Hematopoietic multipotent progenitor cell (in vitro differentiated cells): ENCODE measurements at regions not wholly inside any gene's neighbourhood (a gene's known extent, or its start where the extent isn't known, plus 50 kb on each side); places are given as distances from the start of the nearest gene placed in this dataset.
"Not testable (repeated sequence)": the region's sequence is repeated elsewhere in the genome, so short reads cannot be mapped to it uniquely, and the experiment has no call there.

Experiments
- DNase-seq, 3 donors: peaks; one replicate each; pipeline ENCODE4 v3.0.0-alpha.2; 2011 to 2015; ENCODE audit warnings: low read depth in 2 of 3, low spot score in 2 of 3

DNA sequence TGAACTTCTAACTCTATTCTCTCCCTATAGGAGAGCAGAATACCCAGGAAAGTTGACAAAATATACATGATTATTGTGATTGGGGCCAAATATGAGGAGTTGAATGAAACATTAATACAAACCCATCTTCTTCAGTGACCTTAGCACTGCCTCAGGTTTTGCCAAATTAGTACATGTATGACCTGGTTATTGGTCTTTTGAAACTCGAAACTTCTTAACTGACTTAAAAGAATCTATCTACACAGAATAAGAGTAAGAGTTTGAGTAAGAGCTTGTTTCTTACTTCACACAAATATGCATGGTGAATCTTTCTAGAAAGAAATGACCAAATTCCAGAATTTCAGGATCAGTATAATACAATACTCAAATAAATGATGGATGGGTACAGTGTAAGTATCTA lies 213.0 kb upstream of the GK2 start:
- no peak for DNase-seq

DNA sequence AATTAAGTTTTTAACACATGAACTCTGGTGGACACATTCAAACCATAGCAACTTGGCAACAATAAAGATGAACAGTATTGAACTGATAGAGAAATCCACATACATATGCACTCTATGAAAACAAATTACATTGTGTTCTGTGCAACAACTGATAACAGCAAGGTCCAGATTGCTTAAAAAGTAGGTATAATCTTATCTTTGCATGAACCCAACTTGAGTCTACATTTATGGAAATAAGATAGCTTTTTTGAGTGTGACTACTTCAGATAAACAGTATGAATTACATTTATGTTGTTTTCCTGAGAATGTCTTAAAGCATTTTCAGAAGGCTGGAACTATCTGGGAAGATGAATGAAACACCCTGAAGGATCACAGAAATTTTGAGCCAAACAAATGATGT lies 212.6 kb upstream of the GK2 start:
- no peak for DNase-seq

DNA sequence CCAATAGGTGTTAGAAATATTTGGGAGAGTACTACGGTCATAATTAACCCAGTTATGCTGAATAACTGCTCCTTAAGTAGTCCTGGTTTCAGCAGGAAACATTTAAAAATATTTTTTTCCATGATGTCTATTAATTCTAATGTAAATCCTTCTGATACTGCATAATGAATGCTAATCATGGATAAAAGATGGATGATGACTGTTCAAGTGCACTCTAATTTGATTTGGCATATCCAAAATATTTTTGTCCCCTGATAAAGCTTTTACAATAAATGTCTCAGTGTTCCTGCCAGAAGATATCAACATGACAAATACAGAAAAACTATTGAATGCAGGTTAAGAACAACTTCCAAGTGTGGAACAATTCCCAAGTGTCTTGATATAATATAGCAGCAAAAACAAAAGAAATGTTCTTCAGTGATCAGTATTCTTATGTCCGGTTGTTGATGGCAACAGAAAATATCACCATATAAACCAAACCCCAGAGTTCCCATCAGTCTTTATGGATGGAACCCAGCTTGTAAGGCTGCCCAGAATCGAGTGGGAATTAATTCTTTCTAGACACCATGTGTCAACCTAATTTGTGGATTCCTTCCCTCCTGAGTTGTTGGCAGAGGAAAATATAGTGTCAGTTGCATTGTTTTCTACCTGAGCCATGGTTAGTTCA lies 205.4 kb upstream of the GK2 start:
- no peak for DNase-seq

- DNase-seq, result no peak
Measured at GRCh38 chr4:79611026-79611425, 203.0 kb upstream of the GK2 start.

GRCh38 chr4:79609817-79610216 lies 201.8 kb upstream of the GK2 start:
- no peak for DNase-seq

- no peak for DNase-seq
Measured at GRCh38 chr4:79607979-79608378, 200.0 kb upstream of the GK2 start.

GRCh38 chr4:79604152-79604551 lies 196.1 kb upstream of the GK2 start:
- DNase-seq, result no peak

DNA sequence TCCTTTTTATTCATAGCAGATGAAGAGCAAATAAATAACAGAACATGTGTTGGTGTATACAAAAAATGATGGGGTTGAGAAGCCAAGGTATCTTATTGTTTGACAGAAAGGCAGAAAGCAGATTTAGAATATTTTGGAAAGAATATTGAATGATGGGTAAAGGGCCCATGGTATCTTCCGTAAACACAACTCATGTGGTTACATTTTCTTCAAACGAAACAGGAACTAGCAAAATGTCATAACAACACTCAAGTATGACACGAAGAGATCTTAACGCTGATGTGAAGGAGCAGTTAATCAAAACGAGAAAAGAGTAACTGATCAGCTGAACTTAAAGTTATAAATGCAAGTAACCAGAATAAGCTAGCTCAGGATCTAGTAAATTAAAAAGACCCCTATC lies 195.7 kb upstream of the GK2 start:
- DNase-seq, result peak in 2 of 3 donors; percentile 18 to 78

DNA sequence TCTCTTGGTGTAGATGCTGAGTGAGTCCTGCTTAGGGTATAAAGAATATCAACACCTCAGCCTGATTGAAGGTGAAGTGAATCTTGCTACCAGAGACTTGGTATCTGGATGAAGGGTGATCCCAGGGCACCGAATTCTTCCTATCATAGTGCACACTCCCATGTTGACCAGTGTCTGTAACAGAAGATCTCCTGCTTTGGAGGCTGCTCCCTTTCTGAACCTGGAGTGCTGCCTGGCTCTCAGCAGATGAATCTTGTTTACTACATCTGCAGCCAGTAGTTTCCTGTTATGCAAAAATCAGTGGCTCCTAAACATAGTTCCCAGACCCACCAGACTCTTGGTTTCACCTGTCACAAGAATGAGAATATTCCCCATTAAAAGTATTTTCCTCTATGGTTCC lies 191.7 kb upstream of the GK2 start:
- no peak for DNase-seq

DNA sequence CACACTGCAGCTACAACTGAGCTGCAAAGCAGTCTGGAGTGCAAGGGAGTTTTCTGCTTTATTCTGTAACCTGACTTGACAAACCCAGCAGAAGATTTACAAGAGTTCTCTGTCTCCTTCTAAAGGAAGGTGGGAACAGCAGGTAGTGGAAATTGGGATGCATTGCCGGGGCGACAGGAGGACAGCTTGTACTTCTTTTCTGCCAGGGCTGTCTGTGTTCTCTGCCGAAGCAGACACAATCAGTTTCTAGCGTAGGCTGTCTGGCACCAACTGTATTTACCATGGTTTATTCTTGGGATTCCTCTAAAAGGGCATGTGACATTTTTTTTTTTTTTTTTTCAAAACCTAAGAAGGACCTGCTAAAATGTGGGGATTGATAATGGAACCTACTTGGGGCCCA lies 190.8 kb upstream of the GK2 start:
- DNase-seq, result no peak

GRCh38 chr4:79598214-79598613 lies 190.2 kb upstream of the GK2 start:
- DNase-seq, result no peak

- DNase-seq, result no peak
Measured at GRCh38 chr4:79597266-79597665, 189.2 kb upstream of the GK2 start.

GRCh38 chr4:79592218-79592617 lies 184.2 kb upstream of the GK2 start:
- DNase-seq, result not testable (repeated sequence)

DNA sequence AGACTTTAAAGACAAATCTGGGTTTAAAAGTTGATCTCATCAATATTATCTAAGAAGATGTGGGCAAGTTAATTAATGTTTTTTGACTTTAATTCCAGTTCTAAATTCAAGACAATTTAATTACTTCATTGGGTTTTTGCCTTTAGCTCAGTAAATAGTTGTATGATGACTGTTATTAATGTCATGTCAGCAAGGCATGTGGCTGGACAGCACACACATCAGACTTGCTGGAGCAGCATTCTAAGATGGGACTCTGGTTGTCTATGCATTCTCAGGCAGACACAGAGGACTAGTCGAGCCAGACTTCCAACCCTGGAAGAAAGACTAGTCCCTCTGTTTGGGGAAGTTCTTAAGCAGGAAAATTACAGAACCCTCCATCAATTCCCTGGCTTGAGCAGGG lies 180.7 kb upstream of the GK2 start:
- no peak for DNase-seq

DNA sequence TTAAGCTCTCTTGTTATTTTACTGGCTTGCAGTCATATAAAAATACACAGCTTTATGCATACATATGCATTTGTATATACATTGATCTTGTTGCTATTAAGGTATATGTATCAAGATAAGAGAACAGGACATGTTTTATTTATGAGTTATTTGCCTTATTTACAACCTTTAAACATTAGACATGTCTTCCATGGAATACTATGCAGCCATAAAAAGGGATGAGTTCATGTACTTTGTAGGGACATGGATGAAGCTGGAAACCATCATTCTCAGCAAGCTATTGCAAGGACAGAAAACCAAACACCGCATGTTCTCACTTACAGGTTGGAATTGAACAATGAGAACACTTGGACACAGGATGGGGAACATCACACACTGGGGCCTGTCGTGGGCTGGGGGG lies 179.2 kb upstream of the GK2 start:
- DNase-seq, result not testable (repeated sequence)

DNA sequence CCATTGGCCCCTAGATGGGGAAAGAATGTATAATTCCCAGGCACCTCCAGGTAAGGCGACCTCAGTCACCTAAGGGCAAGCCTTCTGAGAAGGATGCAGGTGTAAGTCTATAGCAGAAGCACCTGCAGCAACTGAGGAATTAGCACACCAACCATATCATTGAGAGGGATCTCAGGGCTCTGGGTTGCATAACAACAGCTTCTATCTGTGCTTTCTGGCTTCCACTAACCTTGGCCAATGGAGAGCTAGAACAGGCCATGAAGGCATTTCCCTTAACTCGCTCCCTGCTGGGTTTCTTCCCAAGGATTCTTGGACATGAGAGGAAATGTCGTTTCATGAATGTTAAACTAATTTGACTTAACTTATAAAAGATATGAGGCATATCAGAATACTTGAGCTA lies 177.8 kb upstream of the GK2 start:
- no peak for DNase-seq

DNA sequence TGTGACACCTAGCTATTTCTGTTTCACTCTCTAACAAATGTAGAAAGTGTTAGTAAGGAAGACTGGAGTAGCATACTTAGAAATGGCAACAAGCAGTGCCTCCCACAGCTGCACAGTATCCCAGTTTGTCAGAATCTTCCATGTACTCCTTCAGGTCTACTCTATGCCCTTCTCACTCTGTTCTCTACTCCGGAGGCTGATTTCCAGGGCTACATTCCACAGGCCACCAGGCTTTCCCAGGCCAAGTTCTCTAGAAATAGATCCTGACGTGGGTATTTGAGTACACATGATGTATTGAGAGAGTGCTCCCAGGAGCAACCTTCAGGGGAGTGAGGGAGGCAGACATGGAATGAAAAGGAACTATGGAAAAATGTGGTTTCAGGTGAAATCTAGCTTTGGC lies 177.3 kb upstream of the GK2 start:
- no peak for DNase-seq

GRCh38 chr4:79584902-79585301 lies 176.9 kb upstream of the GK2 start:
- DNase-seq, result no peak

DNA sequence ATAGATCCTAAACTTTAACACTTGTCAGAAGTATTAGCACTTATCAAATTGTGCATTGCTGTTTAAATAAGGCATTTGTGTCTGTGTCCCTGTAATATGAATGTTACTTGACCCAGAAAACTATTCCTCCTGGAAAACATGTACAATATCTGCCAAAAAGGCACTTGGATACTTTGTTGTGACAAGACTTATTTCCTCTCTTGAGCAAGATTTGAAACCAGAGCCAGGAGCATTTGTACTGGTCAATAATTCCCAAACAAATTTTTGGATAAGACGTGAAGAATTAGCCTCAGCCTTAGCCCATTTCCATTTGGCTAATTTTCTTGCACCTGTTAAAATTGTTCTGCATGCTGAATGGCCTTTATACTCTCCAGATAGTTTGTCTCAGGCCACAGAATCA lies 176.3 kb upstream of the GK2 start:
- DNase-seq, result no peak

- DNase-seq, result peak in 2 of 3 donors; percentile 9 to 68
Measured at GRCh38 chr4:79578606-79579005, 170.6 kb upstream of the GK2 start.

DNA sequence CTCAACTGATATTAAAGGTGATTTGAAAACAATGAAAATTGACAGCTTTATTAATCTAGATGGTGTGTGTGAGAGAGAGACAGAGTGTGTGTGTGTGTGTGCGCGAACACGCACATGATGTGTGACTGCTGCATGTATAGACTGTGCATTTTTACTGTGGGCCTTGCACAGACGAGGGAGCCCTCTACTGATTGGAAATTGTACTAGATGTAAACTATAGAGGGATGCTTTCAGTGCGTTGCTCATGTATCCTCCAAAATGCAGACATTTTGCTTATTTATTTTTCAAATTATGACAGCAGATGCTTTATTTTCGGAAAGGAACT lies 168.4 kb upstream of the GK2 start:
- DNase-seq, result peak in 2 of 3 donors; percentile 52 to 73

- DNase-seq, result no peak
Measured at GRCh38 chr4:79575709-79576428, 167.8 kb upstream of the GK2 start.
